IMR-90 (cell line): ENCODE measurements at regions not wholly inside any gene's neighbourhood (a gene's known extent, or its start where the extent isn't known, plus 50 kb on each side); places are given as distances from the start of the nearest gene placed in this dataset.

ENCODE experiments used
- ATAC-seq: fragments of 200-7000 bp; cut with Tn5 transposase; 2 replicates; pipeline ENCODE4 v1.9.1; 2020; ENCODE audit warnings: low read depth, mild to moderate bottlenecking, moderate library complexity
- BruUV-seq: library from RNA; stranded (reverse); fragments of 400-500 nt; replicated peaks from 2 replicates; lab custom pipeline; 2021; lab: Mats Ljungman, UMichigan
- CTCF ChIA-PET: fragments of 300-600 bp; formaldehyde crosslinking; extraction: SDS; loops from one replicate; lab custom pipeline; 2021; ENCODE audit warnings: antibody characterized with exemption; lab: Yijun Ruan, JAX
- POLR2A ChIA-PET: fragments of 300-600 bp; sonication (Branson Sonifier 250); formaldehyde crosslinking; loops from one replicate; lab custom pipeline; 2022; ENCODE audit warnings: antibody characterized with exemption; ENCODE audit not compliant: unreplicated experiment; lab: Charles Lee
- DNase-seq: peaks from one replicate; pipeline ENCODE4 v3.0.0; 2013
- H2AFZ ChIP-seq: replicated peaks from 2 replicates; pipeline ENCODE3; 2013; ENCODE audit warnings: low read length, mild to moderate bottlenecking; ENCODE audit not compliant: poor library complexity
- H2AK5ac ChIP-seq: 2 replicates; pipeline ENCODE4 v1.6.1; 2013; ENCODE audit warnings: low read depth, low read length, inconsistent platforms
- H2AK9ac ChIP-seq: replicated peaks from 2 replicates; pipeline ENCODE3; 2013; ENCODE audit warnings: mild to moderate bottlenecking, low read depth, low read length, moderate library complexity; ENCODE audit not compliant: poor library complexity
- H2BK120ac ChIP-seq: 2 replicates; pipeline ENCODE4 v1.6.1; 2013; ENCODE audit warnings: low read depth, low read length, inconsistent platforms
- H2BK15ac ChIP-seq: 3 replicates; pipeline ENCODE4 v1.6.1; 2013; ENCODE audit warnings: low read depth, low read length, inconsistent platforms
- H2BK20ac ChIP-seq: 2 replicates; pipeline ENCODE4 v1.6.1; 2013; ENCODE audit warnings: low read depth, mild to moderate bottlenecking, inconsistent platforms, low read length, moderate library complexity
- H2BK5ac ChIP-seq: 2 replicates; pipeline ENCODE4 v1.6.1; 2013; ENCODE audit warnings: mild to moderate bottlenecking, low read depth, low read length, inconsistent platforms; ENCODE audit not compliant: poor library complexity, severe bottlenecking
- H3K14ac ChIP-seq: replicated peaks from 2 replicates; pipeline ENCODE4 v1.6.1; 2013; ENCODE audit warnings: low read depth, low read length, inconsistent platforms
- H3K18ac ChIP-seq: 2 replicates; pipeline ENCODE4 v1.6.1; 2013; ENCODE audit warnings: low read depth, low read length, control low read depth
- H3K23ac ChIP-seq: 2 replicates; pipeline ENCODE4 v1.6.1; 2013; ENCODE audit warnings: low read depth, low read length, inconsistent platforms
- H3K27ac ChIP-seq: 2 replicates; pipeline ENCODE4 v1.5.1; 2013; ENCODE audit warnings: mild to moderate bottlenecking, control low read depth, low read length; ENCODE audit not compliant: insufficient read depth
- H3K27me3 ChIP-seq: 2 replicates; pipeline ENCODE4 v1.6.1; 2013; ENCODE audit warnings: low read length; ENCODE audit not compliant: control insufficient read depth, insufficient read depth
- H3K36me3 ChIP-seq: 2 replicates; pipeline ENCODE4 v1.6.1; 2013; ENCODE audit warnings: low read length, mixed read lengths; ENCODE audit not compliant: control insufficient read depth, insufficient read depth
- H3K4ac ChIP-seq: 2 replicates; pipeline ENCODE4 v1.6.1; 2013; ENCODE audit warnings: low read depth, low read length, inconsistent platforms
- H3K4me1 ChIP-seq: 2 replicates; pipeline ENCODE4 v1.6.1; 2013; ENCODE audit warnings: low read length, mixed read lengths; ENCODE audit not compliant: control insufficient read depth, insufficient read depth
- H3K4me2 ChIP-seq: 2 replicates; pipeline ENCODE4 v1.6.1; 2013; ENCODE audit warnings: low read depth, mild to moderate bottlenecking, control low read depth, low read length, moderate library complexity
- H3K4me3 ChIP-seq: 2 replicates; pipeline ENCODE4 v1.5.1; 2013; ENCODE audit warnings: low read depth, mild to moderate bottlenecking, control low read depth, low read length, moderate library complexity; ENCODE audit not compliant: insufficient read depth
- H3K56ac ChIP-seq: 2 replicates; pipeline ENCODE4 v1.6.1; 2013; ENCODE audit warnings: low read length, inconsistent platforms; ENCODE audit not compliant: insufficient read depth; ENCODE audit errors: extremely low read depth
- H3K79me1 ChIP-seq, 2 experiments: 2 replicates each; pipeline ENCODE4 v1.6.1; 2013; ENCODE audit warnings: low read length in 2 of 2, inconsistent platforms in 1 of 2, low read depth in 1 of 2
- H3K9ac ChIP-seq: 2 replicates; pipeline ENCODE4 v1.6.1; 2013; ENCODE audit warnings: low read depth, low read length, control low read depth
- H3K9me1 ChIP-seq: 2 replicates; pipeline ENCODE4 v1.6.1; 2013; ENCODE audit warnings: low read length, inconsistent platforms; ENCODE audit not compliant: insufficient read depth
- H3K9me3 ChIP-seq: 2 replicates; pipeline ENCODE4 v1.6.1; 2013; ENCODE audit warnings: low read length; ENCODE audit not compliant: control insufficient read depth, insufficient read depth
- H4K20me1 ChIP-seq: 2 replicates; pipeline ENCODE4 v1.6.1; 2013; ENCODE audit warnings: low read length, inconsistent platforms; ENCODE audit not compliant: insufficient read depth
- H4K5ac ChIP-seq: 2 replicates; pipeline ENCODE4 v1.6.1; 2013; ENCODE audit warnings: mild to moderate bottlenecking, low read depth, low read length, control low read depth
- H4K8ac ChIP-seq, 2 experiments: 2 replicates each; pipeline ENCODE4 v1.6.1; 2013; ENCODE audit warnings: low read depth in 2 of 2, low read length in 2 of 2, control low read depth in 1 of 2, inconsistent platforms in 1 of 2
- H4K91ac ChIP-seq: 2 replicates; pipeline ENCODE4 v1.6.1; 2013; ENCODE audit warnings: low read depth, low read length, inconsistent platforms; ENCODE audit not compliant: insufficient read depth
- BHLHE40 ChIP-seq: fragments of 150-350 bp; IDR thresholded peaks from 2 replicates; pipeline ENCODE4 v1.6.1; 2016; ENCODE audit warnings: mild to moderate bottlenecking, low read depth, low read length
- CEBPB ChIP-seq: IDR thresholded peaks from 2 replicates; pipeline ENCODE4 v1.6.1; 2012; ENCODE audit warnings: low read depth, low read length, improper control_type of control experiment
- CHD1 ChIP-seq: IDR thresholded peaks from 2 replicates; pipeline ENCODE4 v1.6.1; 2012; ENCODE audit warnings: low read depth, low read length, improper control_type of control experiment
- CTCF ChIP-seq: conservative IDR thresholded peaks from 2 replicates; pipeline ENCODE4 v1.5.1; 2012; ENCODE audit warnings: mild to moderate bottlenecking, low read depth, low read length, improper control_type of control experiment
- ELK1 ChIP-seq: fragments of 150-350 bp; IDR thresholded peaks from 2 replicates; pipeline ENCODE4 v1.6.1; 2016; ENCODE audit warnings: low read depth, mild to moderate bottlenecking, low read length, moderate library complexity, borderline replicate concordance
- FOS ChIP-seq: fragments of 150-350 bp; IDR thresholded peaks from 2 replicates; pipeline ENCODE4 v1.6.1; 2016; ENCODE audit warnings: low read depth, low read length
- MAFK ChIP-seq: IDR thresholded peaks from 2 replicates; pipeline ENCODE4 v1.6.1; 2012; ENCODE audit warnings: low read depth, low read length, improper control_type of control experiment
- MAZ ChIP-seq: IDR thresholded peaks from 2 replicates; pipeline ENCODE4 v1.6.1; 2012; ENCODE audit warnings: low read depth, mild to moderate bottlenecking, low read length, improper control_type of control experiment, moderate library complexity, borderline replicate concordance
- MXI1 ChIP-seq: IDR thresholded peaks from 2 replicates; pipeline ENCODE4 v1.6.1; 2012; ENCODE audit warnings: low read depth, mild to moderate bottlenecking, low read length, moderate library complexity, borderline replicate concordance
- NFE2L2 ChIP-seq: fragments of 150-350 bp; IDR thresholded peaks from 2 replicates; pipeline ENCODE4 v1.6.1; 2016; ENCODE audit warnings: low read depth, mild to moderate bottlenecking, low read length
- POLR2A ChIP-seq: IDR thresholded peaks from 2 replicates; pipeline ENCODE4 v1.6.1; 2012; ENCODE audit warnings: mild to moderate bottlenecking, low read depth, low read length
- RAD21 ChIP-seq: IDR thresholded peaks from 2 replicates; pipeline ENCODE4 v1.6.1; 2012; ENCODE audit warnings: low read length, improper control_type of control experiment
- RCOR1 ChIP-seq: IDR thresholded peaks from 2 replicates; pipeline ENCODE4 v1.6.1; 2012; ENCODE audit warnings: mild to moderate bottlenecking, low read length, improper control_type of control experiment; ENCODE audit not compliant: insufficient replicate concordance
- RFX5 ChIP-seq: IDR thresholded peaks from 2 replicates; pipeline ENCODE4 v1.8.0; 2012; ENCODE audit warnings: low read depth, mild to moderate bottlenecking, low read length, moderate library complexity
- SMC3 ChIP-seq: fragments of 150-350 bp; IDR thresholded peaks from 2 replicates; pipeline ENCODE4 v1.6.1; 2016; ENCODE audit warnings: low read depth, mild to moderate bottlenecking, antibody characterized with exemption, low read length, moderate library complexity
- USF2 ChIP-seq: fragments of 150-350 bp; IDR thresholded peaks from 2 replicates; pipeline ENCODE4 v1.6.1; 2017; ENCODE audit warnings: mild to moderate bottlenecking, antibody characterized with exemption, low read length, low read depth
- WGBS, 2 experiments: methylation state at CpG; one replicate each; pipeline versions ENCODE4 v1.1.5 to v1.1.7; 2013; ENCODE audit warnings: missing lambda C conversion rate in 2 of 2; ENCODE audit not compliant: insufficient read length in 1 of 2; ENCODE audit errors: extremely low coverage in 2 of 2; 5-methylcytosine and 5-hydroxymethylcytosine counted together
- dilution Hi-C: fragments of 300-500 bp; cut with HindIII; formaldehyde crosslinking; loops from one replicate; pipeline ENCODE4 v1.14.3; 2018; ENCODE audit warnings: low sequenced_read_pairs; ENCODE audit not compliant: unreplicated experiment
- in situ Hi-C: fragments of 300-500 bp; cut with MboI; formaldehyde crosslinking; loops from 3 replicates; pipeline ENCODE4 v1.14.3; 2019; ENCODE audit warnings: low sequenced_read_pairs, inconsistent platforms, mixed read lengths
- intact Hi-C: fragments of 100-400 bp; cut with micrococcal nuclease; formaldehyde crosslinking; loops from 2 replicates; pipeline ENCODE4 v1.10.0; 2022

GRCh38 chr16:8380311-8380710 is 210.0 kb downstream of the TMEM114 start:
- H3K27me3 ChIP-seq, result no peaks in the 10 kb centered on the region
- DNase-seq (no peak), ATAC-seq (no peak)
- H3K9ac ChIP-seq, result no peak overlapping the region
- no peak overlapping the region for H2BK5ac ChIP-seq
- dilution Hi-C loops (no loop called here), intact Hi-C loops (no loop called here), in situ Hi-C loops (no loop called here)
- H3K4me3 ChIP-seq, result no peak overlapping the region
- H3K36me3 ChIP-seq, result no peaks in the 10 kb centered on the region
- no peak overlapping the region for H2AK9ac ChIP-seq
- no peak overlapping the region for H3K4ac ChIP-seq
- no peaks in the 10 kb centered on the region for H4K20me1 ChIP-seq
- no peak for TF ChIP-seq ELK1
- TF ChIP-seq POLR2A, result no peak
- TF ChIP-seq MAZ, result no peak
- no peak for TF ChIP-seq RAD21
- no peak for TF ChIP-seq NFE2L2
- TF ChIP-seq MXI1, result no peak
- TF ChIP-seq CTCF, result no peak
- TF ChIP-seq MAFK, result no peak
- no peak for TF ChIP-seq CHD1
- no peak for TF ChIP-seq SMC3
- no peak for TF ChIP-seq BHLHE40
- no peak for TF ChIP-seq USF2
- no peak for TF ChIP-seq CEBPB
- no peak for TF ChIP-seq FOS
- no peak for TF ChIP-seq RFX5
- no peak for TF ChIP-seq RCOR1
- no peak overlapping the region for H2AK5ac ChIP-seq
- CTCF ChIA-PET, result no interaction called here
- peaks cover 15% of the 10 kb centered on the region for H3K9me3 ChIP-seq
- no peak overlapping the region for H3K18ac ChIP-seq
- H2BK20ac ChIP-seq, result no peak overlapping the region
- no peak overlapping the region for H3K23ac ChIP-seq
- H3K4me2 ChIP-seq, result no peak overlapping the region
- no peak overlapping the region for H4K8ac ChIP-seq
- no peak overlapping the region for H3K56ac ChIP-seq
- no CpG with 5 or more reads among the region's 6 CpGs for WGBS, 2 experiments
- no peak overlapping the region for H3K27ac ChIP-seq
- no peak overlapping the region for H4K5ac ChIP-seq
- no peaks in the 10 kb centered on the region for H3K9me1 ChIP-seq
- no peak overlapping the region for H2AFZ ChIP-seq
- BruUV-seq, result no TSS peak
- H4K91ac ChIP-seq, result no peak overlapping the region
- POLR2A ChIA-PET, result no interaction called here
- no peaks in the 10 kb centered on the region for H3K4me1 ChIP-seq
- H2BK15ac ChIP-seq, result no peak overlapping the region
- no peak overlapping the region for H2BK120ac ChIP-seq
- H3K14ac ChIP-seq, result no peak overlapping the region
- no peaks in the 10 kb centered on the region for H3K79me1 ChIP-seq
